ENCODE measurements at regions not wholly inside any gene's neighbourhood (a gene's known extent, or its start where the extent isn't known, plus 50 kb on each side); places are given as distances from the start of the nearest gene placed in this dataset.

DNA sequence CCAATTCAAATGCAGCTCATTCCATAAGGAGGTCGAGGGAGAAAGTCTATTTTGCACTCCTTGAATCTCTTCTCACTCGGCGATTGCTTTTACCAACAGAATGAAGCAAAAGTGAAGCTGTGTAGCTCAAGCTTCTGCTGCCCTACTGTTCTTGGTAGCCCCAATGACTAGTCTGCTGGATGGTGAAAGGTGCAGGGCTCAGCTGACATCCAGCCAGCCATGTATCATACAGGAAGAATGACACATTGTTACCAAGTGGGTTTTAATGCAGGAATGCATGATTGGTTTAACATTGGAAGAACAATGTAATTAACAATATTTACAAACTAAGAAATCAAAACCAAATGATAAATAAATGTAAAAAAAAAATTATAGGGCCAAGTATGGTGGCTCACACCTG lies 286.2 kb upstream of the HSFY2 start:
- Histone ChIP-seq H3K27me3 (ENCODE audit: control insufficient read depth, insufficient read depth, low read length, poor library complexity, severe bottlenecking) (no peaks in the 10 kb centered on the region), H3K9me3 (ENCODE audit: control insufficient read depth, low read length) (no peaks in the 10 kb centered on the region), H3K36me3 (ENCODE audit: control insufficient read depth, insufficient read depth, low read length) (no peaks in the 10 kb centered on the region), H3K27ac (ENCODE audit: insufficient read depth, low read depth, low read length, poor library complexity, severe bottlenecking) (no peak overlapping the region), H3K4me1 (ENCODE audit: control insufficient read depth, insufficient read depth, low read length) (no peaks in the 10 kb centered on the region), H3K4me3 (ENCODE audit: insufficient read depth, low read depth, low read length) (no peak overlapping the region)
- WGBS, 2 experiments = 87 to 97% methylated on average over 3 of the region's 3 CpGs

GRCh38 chrY:19058831-19059370 lies 285.4 kb upstream of the HSFY2 start:
- no peaks in the 10 kb centered on the region for H3K9me3 ChIP-seq (ENCODE audit: control insufficient read depth, low read length)
- no peak overlapping the region for H3K27ac ChIP-seq (ENCODE audit: insufficient read depth, low read depth, low read length, poor library complexity, severe bottlenecking)
- no peaks in the 10 kb centered on the region for H3K4me1 ChIP-seq (ENCODE audit: control insufficient read depth, insufficient read depth, low read length)
- 87 to 93% methylated on average over 3 to 4 of the region's 4 CpGs for WGBS, 2 experiments
- no peak overlapping the region for H3K4me3 ChIP-seq (ENCODE audit: insufficient read depth, low read depth, low read length)
- no peaks in the 10 kb centered on the region for H3K27me3 ChIP-seq (ENCODE audit: control insufficient read depth, insufficient read depth, low read length, poor library complexity, severe bottlenecking)
- no peaks in the 10 kb centered on the region for H3K36me3 ChIP-seq (ENCODE audit: control insufficient read depth, insufficient read depth, low read length)

- H3K4me1 ChIP-seq (ENCODE audit: control insufficient read depth, insufficient read depth, low read length) = peaks cover 7% of the 10 kb centered on the region
- no peaks in the 10 kb centered on the region for H3K9me3 ChIP-seq (ENCODE audit: control insufficient read depth, low read length)
- H3K36me3 ChIP-seq (ENCODE audit: control insufficient read depth, insufficient read depth, low read length) = no peaks in the 10 kb centered on the region
- no peaks in the 10 kb centered on the region for H3K27me3 ChIP-seq (ENCODE audit: control insufficient read depth, insufficient read depth, low read length, poor library complexity, severe bottlenecking)
- no peak overlapping the region for H3K27ac ChIP-seq (ENCODE audit: insufficient read depth, low read depth, low read length, poor library complexity, severe bottlenecking)
- H3K4me3 ChIP-seq (ENCODE audit: insufficient read depth, low read depth, low read length) = no peak overlapping the region
- whole genome bisulfite sequencing, 2 experiments = 96 to 100% methylated on average over 1 of the region's 1 CpG
Observed at GRCh38 chrY:19056138-19056469, 282.6 kb upstream of the HSFY2 start.

GRCh38 chrY:19055232-19056137 lies 281.9 kb upstream of the HSFY2 start:
- Histone ChIP-seq H3K36me3 (ENCODE audit: control insufficient read depth, insufficient read depth, low read length) (no peaks in the 10 kb centered on the region), H3K9me3 (ENCODE audit: control insufficient read depth, low read length) (no peaks in the 10 kb centered on the region), H3K27ac (ENCODE audit: insufficient read depth, low read depth, low read length, poor library complexity, severe bottlenecking) (no peak overlapping the region), H3K27me3 (ENCODE audit: control insufficient read depth, insufficient read depth, low read length, poor library complexity, severe bottlenecking) (no peaks in the 10 kb centered on the region), H3K4me1 (ENCODE audit: control insufficient read depth, insufficient read depth, low read length) (peaks cover 7% of the 10 kb centered on the region), H3K4me3 (ENCODE audit: insufficient read depth, low read depth, low read length) (no peak overlapping the region)
- 90 to 97% methylated on average over 5 of the region's 5 CpGs for WGBS, 2 experiments

DNA sequence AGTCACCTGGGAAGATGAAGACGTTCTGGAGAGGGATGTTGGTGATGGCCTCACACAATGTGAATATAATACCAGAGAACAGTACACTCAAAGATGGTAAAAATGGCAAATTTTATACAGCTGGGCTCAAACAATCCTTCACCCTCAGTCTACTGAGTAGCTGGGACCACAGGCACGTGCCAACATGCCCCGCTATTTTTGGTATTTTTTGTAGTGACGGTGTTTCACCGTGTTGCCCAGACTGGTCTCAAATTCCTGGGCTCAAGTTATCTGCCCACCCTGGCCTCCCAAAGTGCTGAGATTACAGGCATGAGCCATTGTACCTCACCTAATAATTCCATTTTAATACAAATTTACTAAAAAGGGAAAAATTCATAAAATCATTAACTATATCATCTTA lies 280.3 kb upstream of the HSFY2 start:
- H3K4me3 ChIP-seq (ENCODE audit: insufficient read depth, low read depth, low read length) = no peak overlapping the region
- no peak overlapping the region for H3K27ac ChIP-seq (ENCODE audit: insufficient read depth, low read depth, low read length, poor library complexity, severe bottlenecking)
- H3K36me3 ChIP-seq (ENCODE audit: control insufficient read depth, insufficient read depth, low read length) = no peaks in the 10 kb centered on the region
- no peaks in the 10 kb centered on the region for H3K9me3 ChIP-seq (ENCODE audit: control insufficient read depth, low read length)
- no peaks in the 10 kb centered on the region for H3K27me3 ChIP-seq (ENCODE audit: control insufficient read depth, insufficient read depth, low read length, poor library complexity, severe bottlenecking)
- WGBS, 2 experiments = 83 to 96% methylated on average over 4 to 5 of the region's 5 CpGs
- H3K4me1 ChIP-seq (ENCODE audit: control insufficient read depth, insufficient read depth, low read length) = peaks cover 7% of the 10 kb centered on the region

GRCh38 chrY:19051021-19051420 lies 277.5 kb upstream of the HSFY2 start:
- H3K4me3 ChIP-seq (ENCODE audit: insufficient read depth, low read depth, low read length) = no peak overlapping the region
- no peaks in the 10 kb centered on the region for H3K36me3 ChIP-seq (ENCODE audit: control insufficient read depth, insufficient read depth, low read length)
- H3K27me3 ChIP-seq (ENCODE audit: control insufficient read depth, insufficient read depth, low read length, poor library complexity, severe bottlenecking) = no peaks in the 10 kb centered on the region
- WGBS, 2 experiments = 81 to 93% methylated on average over 3 of the region's 4 CpGs
- peaks cover 7% of the 10 kb centered on the region for H3K4me1 ChIP-seq (ENCODE audit: control insufficient read depth, insufficient read depth, low read length)
- H3K9me3 ChIP-seq (ENCODE audit: control insufficient read depth, low read length) = no peaks in the 10 kb centered on the region
- H3K27ac ChIP-seq (ENCODE audit: insufficient read depth, low read depth, low read length, poor library complexity, severe bottlenecking) = no peak overlapping the region

DNA sequence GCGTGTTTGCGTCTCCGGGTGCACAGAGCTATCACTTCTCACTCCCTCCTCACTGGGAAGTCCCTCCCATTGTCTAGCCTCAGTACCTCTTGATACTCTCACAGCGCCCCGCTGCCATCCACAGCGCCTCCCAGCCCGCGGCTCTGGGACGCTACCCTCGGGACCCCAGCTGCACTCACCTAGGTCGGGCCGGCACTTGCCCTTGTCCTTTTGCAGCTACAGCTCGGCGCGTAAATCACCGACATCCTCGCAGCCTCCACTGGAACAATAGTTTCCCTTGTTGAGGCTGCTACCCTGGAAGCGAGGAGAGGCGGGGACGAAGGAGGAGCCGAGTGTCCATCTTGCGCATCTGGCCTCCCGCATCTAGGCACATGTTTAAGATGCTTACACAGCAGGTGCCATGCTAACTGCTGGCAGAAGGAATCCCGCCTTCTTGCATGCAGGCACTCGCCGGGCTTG lies 269.5 kb upstream of the HSFY2 start:
- peaks cover 13% of the 10 kb centered on the region for H3K4me1 ChIP-seq (ENCODE audit: control insufficient read depth, insufficient read depth, low read length)
- WGBS, 2 experiments = 19 to 31% methylated on average over 26 of the region's 26 CpGs
- H3K36me3 ChIP-seq (ENCODE audit: control insufficient read depth, insufficient read depth, low read length) = no peaks in the 10 kb centered on the region
- peak overlapping the region; percentile 44 for H3K27ac ChIP-seq (ENCODE audit: insufficient read depth, low read depth, low read length, poor library complexity, severe bottlenecking)
- no peaks in the 10 kb centered on the region for H3K9me3 ChIP-seq (ENCODE audit: control insufficient read depth, low read length)
- no peaks in the 10 kb centered on the region for H3K27me3 ChIP-seq (ENCODE audit: control insufficient read depth, insufficient read depth, low read length, poor library complexity, severe bottlenecking)
- peak overlapping the region; percentile 33 for H3K4me3 ChIP-seq (ENCODE audit: insufficient read depth, low read depth, low read length)

DNA sequence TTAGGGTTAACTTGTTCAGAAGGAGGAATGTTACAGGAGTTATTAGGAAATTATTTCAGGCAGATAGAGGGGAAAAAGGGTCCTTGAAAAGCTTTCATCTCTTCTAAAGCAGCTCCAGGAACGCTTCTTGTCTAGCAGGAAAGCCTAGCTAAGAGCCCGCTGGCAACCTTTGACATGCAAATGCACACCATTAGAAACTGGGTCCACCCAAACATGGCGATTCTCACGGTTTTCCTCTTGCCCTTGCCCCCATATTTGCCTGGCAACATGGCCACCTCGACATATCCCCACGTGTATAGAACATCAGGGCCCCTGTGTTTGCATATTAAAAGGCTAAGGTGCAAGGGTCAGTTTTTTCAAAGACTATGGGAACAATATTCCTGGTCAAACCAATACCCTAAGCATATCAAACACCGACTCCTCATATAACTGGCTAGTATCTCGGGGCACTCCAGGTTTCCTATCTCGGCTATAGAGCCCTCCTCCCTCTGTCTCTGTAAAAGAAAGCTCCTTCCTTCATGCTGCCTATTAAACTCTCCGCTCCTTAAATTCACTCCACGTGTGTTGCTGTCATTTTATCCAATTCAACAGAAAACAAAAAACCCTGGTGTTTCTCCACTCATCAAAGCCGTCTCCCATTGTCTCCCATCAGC lies 268.9 kb upstream of the HSFY2 start:
- H3K27me3 ChIP-seq (ENCODE audit: control insufficient read depth, insufficient read depth, low read length, poor library complexity, severe bottlenecking) = no peaks in the 10 kb centered on the region
- H3K27ac ChIP-seq (ENCODE audit: insufficient read depth, low read depth, low read length, poor library complexity, severe bottlenecking) = peak overlapping the region; percentile 72
- peaks cover 13% of the 10 kb centered on the region for H3K4me1 ChIP-seq (ENCODE audit: control insufficient read depth, insufficient read depth, low read length)
- H3K4me3 ChIP-seq (ENCODE audit: insufficient read depth, low read depth, low read length) = peak overlapping the region; percentile 33
- WGBS, 2 experiments = 11 to 14% methylated on average over 10 to 12 of the region's 12 CpGs
- H3K9me3 ChIP-seq (ENCODE audit: control insufficient read depth, low read length) = no peaks in the 10 kb centered on the region
- no peaks in the 10 kb centered on the region for H3K36me3 ChIP-seq (ENCODE audit: control insufficient read depth, insufficient read depth, low read length)

GRCh38 chrY:19026631-19027030 lies 253.1 kb upstream of the HSFY2 start:
- no peaks in the 10 kb centered on the region for H3K4me1 ChIP-seq (ENCODE audit: control insufficient read depth, insufficient read depth, low read length)

GRCh38 chrY:19023934-19024333 lies 250.4 kb upstream of the HSFY2 start:
- Histone ChIP-seq H3K9me3 (ENCODE audit: control insufficient read depth, low read length) (no peaks in the 10 kb centered on the region), H3K36me3 (ENCODE audit: control insufficient read depth, insufficient read depth, low read length) (no peaks in the 10 kb centered on the region), H3K4me1 (ENCODE audit: control insufficient read depth, insufficient read depth, low read length) (no peaks in the 10 kb centered on the region), H3K4me3 (ENCODE audit: insufficient read depth, low read depth, low read length) (no peak overlapping the region), H3K27me3 (ENCODE audit: control insufficient read depth, insufficient read depth, low read length, poor library complexity, severe bottlenecking) (no peaks in the 10 kb centered on the region), H3K27ac (ENCODE audit: insufficient read depth, low read depth, low read length, poor library complexity, severe bottlenecking) (no peak overlapping the region)
- WGBS, 2 experiments = 0% methylated on average over 1 of the region's 2 CpGs; no CpG with 5 or more reads in 1 of the 2 experiments

More at GRCh38 chrY:19026631-19027030, 253.1 kb upstream of the HSFY2 start:
- no peak overlapping the region for H3K4me3 ChIP-seq (ENCODE audit: insufficient read depth, low read depth, low read length)
- H3K9me3 ChIP-seq (ENCODE audit: control insufficient read depth, low read length) = no peaks in the 10 kb centered on the region
- H3K27ac ChIP-seq (ENCODE audit: insufficient read depth, low read depth, low read length, poor library complexity, severe bottlenecking) = no peak overlapping the region
- 86% methylated on average over 1 of the region's 3 CpGs; no CpG with 5 or more reads in 1 of the 2 experiments for WGBS, 2 experiments
- H3K36me3 ChIP-seq (ENCODE audit: control insufficient read depth, insufficient read depth, low read length) = no peaks in the 10 kb centered on the region
- no peaks in the 10 kb centered on the region for H3K27me3 ChIP-seq (ENCODE audit: control insufficient read depth, insufficient read depth, low read length, poor library complexity, severe bottlenecking)
